ENCODE measurements at regions not wholly inside any gene's neighbourhood (a gene's known extent, or its start where the extent isn't known, plus 50 kb on each side); places are given as distances from the start of the nearest gene placed in this dataset.

- no peak for DNase-seq (ENCODE audit: low spot score in 2 of 2)
- intact Hi-C loops (cut with DNase I) = no loop called here
- Histone ChIP-seq H3K36me3 (no peaks in the 10 kb centered on the region), H3K4me3 (no peak overlapping the region), H3K27ac (no peak overlapping the region), H3K4me1 (peaks cover 0 to 7% of the 10 kb centered on the region in 2 donors), H3K27me3 (no peaks in the 10 kb centered on the region), H3K9me3 (no peaks in the 10 kb centered on the region)
- TF ChIP-seq, protein P1, sequence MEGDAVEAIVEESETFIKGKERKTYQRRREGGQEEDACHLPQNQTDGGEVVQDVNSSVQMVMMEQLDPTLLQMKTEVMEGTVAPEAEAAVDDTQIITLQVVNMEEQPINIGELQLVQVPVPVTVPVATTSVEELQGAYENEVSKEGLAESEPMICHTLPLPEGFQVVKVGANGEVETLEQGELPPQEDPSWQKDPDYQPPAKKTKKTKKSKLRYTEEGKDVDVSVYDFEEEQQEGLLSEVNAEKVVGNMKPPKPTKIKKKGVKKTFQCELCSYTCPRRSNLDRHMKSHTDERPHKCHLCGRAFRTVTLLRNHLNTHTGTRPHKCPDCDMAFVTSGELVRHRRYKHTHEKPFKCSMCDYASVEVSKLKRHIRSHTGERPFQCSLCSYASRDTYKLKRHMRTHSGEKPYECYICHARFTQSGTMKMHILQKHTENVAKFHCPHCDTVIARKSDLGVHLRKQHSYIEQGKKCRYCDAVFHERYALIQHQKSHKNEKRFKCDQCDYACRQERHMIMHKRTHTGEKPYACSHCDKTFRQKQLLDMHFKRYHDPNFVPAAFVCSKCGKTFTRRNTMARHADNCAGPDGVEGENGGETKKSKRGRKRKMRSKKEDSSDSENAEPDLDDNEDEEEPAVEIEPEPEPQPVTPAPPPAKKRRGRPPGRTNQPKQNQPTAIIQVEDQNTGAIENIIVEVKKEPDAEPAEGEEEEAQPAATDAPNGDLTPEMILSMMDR (IDR thresholded peaks at IDR 0.05) = no peak
These were observed 205.7 kb upstream of the HMGA2 start for GRCh38 chr12:65618588-65618987.

DNA sequence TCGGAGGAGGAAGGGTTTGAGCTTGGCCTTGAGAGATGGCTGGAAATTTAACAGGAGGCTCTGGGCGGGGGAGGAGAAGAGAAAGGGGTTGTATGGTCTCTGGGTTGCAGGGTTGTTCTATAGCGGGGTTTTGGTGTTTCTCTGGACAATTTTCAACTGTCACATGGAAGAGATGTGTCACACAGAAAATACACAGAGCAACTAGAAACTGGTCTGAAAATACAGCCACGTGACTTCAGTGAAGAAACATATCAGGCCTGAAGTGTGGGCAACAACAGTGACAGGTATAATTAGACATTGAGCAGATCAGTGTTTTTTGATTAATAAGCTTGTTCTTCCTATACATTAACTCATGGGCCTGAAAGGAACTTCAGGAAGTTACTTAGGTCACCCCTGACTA, 205.3 kb upstream of the HMGA2 start:
- Histone ChIP-seq H3K27me3 (no peaks in the 10 kb centered on the region), H3K27ac (no peak overlapping the region), H3K4me1 (peaks cover 0 to 7% of the 10 kb centered on the region in 2 donors), H3K9me3 (no peaks in the 10 kb centered on the region), H3K36me3 (no peaks in the 10 kb centered on the region), H3K4me3 (no peak overlapping the region)
- intact Hi-C loops (cut with DNase I) = no loop called here
- no peak for DNase-seq (ENCODE audit: low spot score in 2 of 2)
- TF ChIP-seq, protein P1 (IDR thresholded peaks at IDR 0.05) = no peak

DNA sequence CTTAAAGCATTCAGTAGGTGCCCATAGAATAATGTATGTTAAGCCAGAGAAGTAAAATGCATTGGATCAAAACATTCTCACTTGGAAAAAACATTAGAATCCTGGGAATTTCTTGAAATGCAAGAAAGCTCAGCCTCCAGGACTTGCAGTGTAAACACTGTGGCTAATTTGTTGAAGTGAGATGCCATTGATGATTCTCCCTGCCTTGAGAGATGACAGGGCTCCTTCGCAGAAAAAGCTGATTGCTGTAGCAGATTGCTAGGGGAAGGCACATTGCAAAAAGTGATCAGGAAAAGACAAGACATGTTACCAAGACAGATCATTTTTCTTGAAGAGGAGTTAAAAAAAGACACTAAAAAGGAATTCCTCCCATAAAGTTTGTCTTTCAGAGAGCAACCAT, 204.2 kb upstream of the HMGA2 start:
- DNase-seq (ENCODE audit: low spot score in 2 of 2) = no peak
- no peaks in the 10 kb centered on the region for H3K36me3 ChIP-seq
- no peaks in the 10 kb centered on the region for H3K27me3 ChIP-seq
- peaks cover 0 to 2% of the 10 kb centered on the region in 2 donors for H3K4me1 ChIP-seq
- H3K9me3 ChIP-seq = no peaks in the 10 kb centered on the region
- TF ChIP-seq, protein P1 (IDR thresholded peaks at IDR 0.05) = no peak
- H3K27ac ChIP-seq = no peak overlapping the region
- intact Hi-C loops (cut with DNase I) = no loop called here
- H3K4me3 ChIP-seq = no peak overlapping the region

DNA sequence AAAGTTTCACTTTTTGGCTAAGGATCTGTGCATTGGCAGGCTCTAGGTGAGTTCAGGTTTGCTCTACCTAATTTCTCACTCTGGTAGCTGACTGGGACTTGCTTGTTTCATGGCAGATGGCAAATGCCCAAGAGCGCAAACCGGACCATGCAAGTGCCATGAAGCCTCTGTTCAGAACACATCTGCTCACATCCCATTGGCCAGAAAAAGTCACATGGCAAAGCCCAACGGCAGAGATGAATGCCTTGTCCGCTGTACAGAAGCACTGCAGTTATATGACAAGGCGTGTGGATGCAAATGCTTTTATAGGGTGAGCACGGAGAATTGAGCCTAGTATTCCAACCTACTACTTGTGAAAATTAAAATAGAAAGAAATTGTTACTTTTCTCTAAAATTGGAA, 202.2 kb upstream of the HMGA2 start:
- Histone ChIP-seq H3K36me3 (no peaks in the 10 kb centered on the region), H3K27me3 (no peaks in the 10 kb centered on the region), H3K9me3 (no peaks in the 10 kb centered on the region), H3K4me1 (no peaks in the 10 kb centered on the region), H3K4me3 (no peak overlapping the region), H3K27ac (no peak overlapping the region)
- intact Hi-C loops (cut with DNase I) = no loop called here
- TF ChIP-seq, protein P1 (IDR thresholded peaks at IDR 0.05) = no peak
- DNase-seq (ENCODE audit: low spot score in 2 of 2) = no peak

DNA sequence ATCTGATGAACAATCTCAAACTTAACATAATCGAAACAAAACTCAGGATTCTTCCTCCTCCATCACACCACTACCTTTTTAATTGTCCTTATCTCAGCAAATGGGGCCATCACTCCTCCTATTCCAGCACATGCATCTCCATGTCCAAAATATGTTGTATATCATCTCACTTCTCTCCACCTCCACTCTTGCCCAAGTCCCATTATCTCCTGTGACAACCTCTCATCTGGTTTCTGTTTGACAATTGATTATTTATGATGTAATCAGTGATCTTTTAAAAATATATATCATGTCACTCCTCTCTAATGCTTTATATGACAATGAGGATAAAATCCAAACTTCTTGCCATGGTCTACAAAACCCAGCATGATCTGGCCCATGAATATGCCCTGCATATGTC, 200.8 kb upstream of the HMGA2 start:
- intact Hi-C loops (cut with DNase I) = no loop called here
- no peaks in the 10 kb centered on the region for H3K9me3 ChIP-seq
- no peaks in the 10 kb centered on the region for H3K4me1 ChIP-seq
- no peaks in the 10 kb centered on the region for H3K36me3 ChIP-seq
- no peak for DNase-seq (ENCODE audit: low spot score in 2 of 2)
- H3K27me3 ChIP-seq = no peaks in the 10 kb centered on the region
- no peak overlapping the region for H3K4me3 ChIP-seq
- no peak overlapping the region for H3K27ac ChIP-seq
- TF ChIP-seq, protein P1 (IDR thresholded peaks at IDR 0.05) = no peak

GRCh38 chr12:65624554-65625086, 199.7 kb upstream of the HMGA2 start:
- H3K4me1 ChIP-seq = no peaks in the 10 kb centered on the region
- no peak overlapping the region for H3K4me3 ChIP-seq
- TF ChIP-seq, protein P1 (IDR thresholded peaks at IDR 0.05) = no peak
- no peak overlapping the region for H3K27ac ChIP-seq
- intact Hi-C loops (cut with DNase I) = no loop called here
- H3K27me3 ChIP-seq = no peaks in the 10 kb centered on the region
- DNase-seq (ENCODE audit: low spot score in 2 of 2) = no peak
- H3K9me3 ChIP-seq = no peaks in the 10 kb centered on the region
- no peaks in the 10 kb centered on the region for H3K36me3 ChIP-seq
